ENCODE measurements at regions not wholly inside any gene's neighbourhood (a gene's known extent, or its start where the extent isn't known, plus 50 kb on each side); places are given as distances from the start of the nearest gene placed in this dataset.

- TF ChIP-seq, protein P1, sequence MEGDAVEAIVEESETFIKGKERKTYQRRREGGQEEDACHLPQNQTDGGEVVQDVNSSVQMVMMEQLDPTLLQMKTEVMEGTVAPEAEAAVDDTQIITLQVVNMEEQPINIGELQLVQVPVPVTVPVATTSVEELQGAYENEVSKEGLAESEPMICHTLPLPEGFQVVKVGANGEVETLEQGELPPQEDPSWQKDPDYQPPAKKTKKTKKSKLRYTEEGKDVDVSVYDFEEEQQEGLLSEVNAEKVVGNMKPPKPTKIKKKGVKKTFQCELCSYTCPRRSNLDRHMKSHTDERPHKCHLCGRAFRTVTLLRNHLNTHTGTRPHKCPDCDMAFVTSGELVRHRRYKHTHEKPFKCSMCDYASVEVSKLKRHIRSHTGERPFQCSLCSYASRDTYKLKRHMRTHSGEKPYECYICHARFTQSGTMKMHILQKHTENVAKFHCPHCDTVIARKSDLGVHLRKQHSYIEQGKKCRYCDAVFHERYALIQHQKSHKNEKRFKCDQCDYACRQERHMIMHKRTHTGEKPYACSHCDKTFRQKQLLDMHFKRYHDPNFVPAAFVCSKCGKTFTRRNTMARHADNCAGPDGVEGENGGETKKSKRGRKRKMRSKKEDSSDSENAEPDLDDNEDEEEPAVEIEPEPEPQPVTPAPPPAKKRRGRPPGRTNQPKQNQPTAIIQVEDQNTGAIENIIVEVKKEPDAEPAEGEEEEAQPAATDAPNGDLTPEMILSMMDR (IDR thresholded peaks at IDR 0.05): no peak
- TF ChIP-seq POLR2A (IDR thresholded peaks at IDR 0.05) (no peak), POLR2AphosphoS5 (IDR thresholded peaks at IDR 0.05) (no peak)
These were observed 226.0 kb downstream of the SNAPC1 start for GRCh38 chr14:61988240-61988639.
